ENCODE measurements at regions not wholly inside any gene's neighbourhood (a gene's known extent, or its start where the extent isn't known, plus 50 kb on each side); places are given as distances from the start of the nearest gene placed in this dataset.

- TF ChIP-seq CTCF (conservative IDR thresholded peaks at IDR 0.05; ENCODE audit: low read length) (no peak), EZH2phosphoT487 (IDR thresholded peaks at IDR 0.05; ENCODE audit: borderline replicate concordance, low read depth, low read length) (no peak)
Measured at GRCh38 chr1:200319148-200319547, 90.7 kb downstream of the ZNF281 start.
